IgD-negative memory B cell (primary cell): ENCODE measurements at regions not wholly inside any gene's neighbourhood (a gene's known extent, or its start where the extent isn't known, plus 50 kb on each side); places are given as distances from the start of the nearest gene placed in this dataset.
A peak's percentile ranks its signal among the peaks of the same experiment; 100 is the strongest.
"Not testable (repeated sequence)": the region's sequence is repeated elsewhere in the genome, so short reads cannot be mapped to it uniquely, and the experiment has no call there.

Experiments used
- H3K27ac Mint-ChIP-seq, 3 donors: one replicate each; pipeline ENCODE4 v1.8.0; 2020 to 2022; ENCODE audit warnings: mild to moderate bottlenecking in 3 of 3, mixed read lengths in 3 of 3, moderate library complexity in 1 of 3
- H3K27me3 Mint-ChIP-seq: one replicate; pipeline ENCODE4 v1.8.0; 2021; ENCODE audit warnings: mixed read lengths
- H3K36me3 Mint-ChIP-seq: one replicate; pipeline ENCODE4 v1.8.0; 2020; ENCODE audit warnings: mild to moderate bottlenecking, mixed read lengths
- H3K4me1 Mint-ChIP-seq, 3 donors: one replicate each; pipeline ENCODE4 v1.8.0; 2020 to 2022; ENCODE audit warnings: mixed read lengths in 3 of 3, mild to moderate bottlenecking in 1 of 3
- H3K4me3 Mint-ChIP-seq, 4 donors: one replicate each; pipeline ENCODE4 v1.8.0; 2020 to 2022; ENCODE audit warnings: mild to moderate bottlenecking in 4 of 4, mixed read lengths in 4 of 4, moderate library complexity in 3 of 4
- H3K9me3 Mint-ChIP-seq, 3 donors: one replicate each; pipeline ENCODE4 v1.8.0; 2020 to 2021; ENCODE audit warnings: mixed read lengths in 3 of 3, mild to moderate bottlenecking in 1 of 3

- Mint-ChIP-seq H3K4me1 (no peaks in the 10 kb centered on the region), H3K36me3 (peaks cover 24% of the 10 kb centered on the region), H3K27ac (no peak overlapping the region), H3K9me3 (no peaks in the 10 kb centered on the region), H3K27me3 (no peaks in the 10 kb centered on the region), H3K4me3 (no peak overlapping the region)
Observed at GRCh38 chr21:28877318-28877884, 115.3 kb downstream of the LTN1 start.

GRCh38 chr21:28875078-28875477, 117.6 kb downstream of the LTN1 start:
- Mint-ChIP-seq H3K27me3 (no peaks in the 10 kb centered on the region), H3K4me1 (no peaks in the 10 kb centered on the region), H3K27ac (no peak overlapping the region), H3K4me3 (no peak overlapping the region), H3K9me3 (no peaks in the 10 kb centered on the region), H3K36me3 (peaks cover 22% of the 10 kb centered on the region)

- peaks cover 25% of the 10 kb centered on the region for H3K36me3 Mint-ChIP-seq
- no peaks in the 10 kb centered on the region for H3K9me3 Mint-ChIP-seq
- H3K4me3 Mint-ChIP-seq = no peak overlapping the region
- no peaks in the 10 kb centered on the region for H3K4me1 Mint-ChIP-seq
- H3K27ac Mint-ChIP-seq = no peak overlapping the region
- no peaks in the 10 kb centered on the region for H3K27me3 Mint-ChIP-seq
Observed at GRCh38 chr21:28872218-28872617, 120.5 kb downstream of the LTN1 start.

- H3K9me3 Mint-ChIP-seq = no peaks in the 10 kb centered on the region
- no peak overlapping the region for H3K27ac Mint-ChIP-seq
- no peaks in the 10 kb centered on the region for H3K27me3 Mint-ChIP-seq
- no peaks in the 10 kb centered on the region for H3K4me1 Mint-ChIP-seq
- no peak overlapping the region for H3K4me3 Mint-ChIP-seq
- H3K36me3 Mint-ChIP-seq = peaks cover 25% of the 10 kb centered on the region
Observed at GRCh38 chr21:28871388-28872010, 121.2 kb downstream of the LTN1 start.

- Mint-ChIP-seq H3K36me3 (peaks cover 24% of the 10 kb centered on the region), H3K27ac (no peak overlapping the region), H3K9me3 (no peaks in the 10 kb centered on the region), H3K27me3 (no peaks in the 10 kb centered on the region), H3K4me1 (no peaks in the 10 kb centered on the region), H3K4me3 (no peak overlapping the region)
Observed at GRCh38 chr21:28867401-28867800, 125.3 kb downstream of the LTN1 start.

GRCh38 chr21:28865488-28866186, 127.0 kb downstream of the LTN1 start:
- Mint-ChIP-seq H3K4me3 (no peak overlapping the region), H3K9me3 (peaks cover 0 to 3% (median 0%) of the 10 kb centered on the region in 3 donors), H3K36me3 (peaks cover 25% of the 10 kb centered on the region), H3K27ac (peak overlapping the region in 1 of 3 donors; percentile 47), H3K4me1 (no peaks in the 10 kb centered on the region), H3K27me3 (no peaks in the 10 kb centered on the region)

- peaks cover 0 to 3% (median 0%) of the 10 kb centered on the region in 3 donors for H3K4me1 Mint-ChIP-seq
- no peak overlapping the region for H3K4me3 Mint-ChIP-seq
- H3K27me3 Mint-ChIP-seq = no peaks in the 10 kb centered on the region
- H3K9me3 Mint-ChIP-seq = peaks cover 1 to 4% (median 3%) of the 10 kb centered on the region in 3 donors
- no peak overlapping the region for H3K27ac Mint-ChIP-seq
- peaks cover 14% of the 10 kb centered on the region for H3K36me3 Mint-ChIP-seq
Observed at GRCh38 chr21:28858424-28858823, 134.3 kb downstream of the LTN1 start.

- Mint-ChIP-seq H3K9me3 (peaks cover 1 to 4% (median 3%) of the 10 kb centered on the region in 3 donors), H3K27me3 (no peaks in the 10 kb centered on the region), H3K36me3 (peaks cover 11% of the 10 kb centered on the region), H3K4me1 (peaks cover 0 to 4% (median 3%) of the 10 kb centered on the region in 3 donors), H3K27ac (no peak overlapping the region), H3K4me3 (no peak overlapping the region)
Observed at GRCh38 chr21:28857752-28858151, 134.9 kb downstream of the LTN1 start.

GRCh38 chr21:28856588-28857250, 136.0 kb downstream of the LTN1 start:
- peaks cover 0 to 4% (median 1%) of the 10 kb centered on the region in 3 donors for H3K9me3 Mint-ChIP-seq
- no peak overlapping the region for H3K4me3 Mint-ChIP-seq

GRCh38 chr21:28852706-28853105, 140.0 kb downstream of the LTN1 start:
- Mint-ChIP-seq H3K36me3 (peaks cover 15% of the 10 kb centered on the region), H3K4me1 (peaks cover 0 to 4% (median 1%) of the 10 kb centered on the region in 3 donors), H3K27ac (no peak overlapping the region), H3K9me3 (peaks cover 0 to 4% (median 1%) of the 10 kb centered on the region in 3 donors), H3K4me3 (no peak overlapping the region), H3K27me3 (no peaks in the 10 kb centered on the region)

More at GRCh38 chr21:28856588-28857250, 136.0 kb downstream of the LTN1 start:
- peaks cover 15% of the 10 kb centered on the region for H3K36me3 Mint-ChIP-seq
- H3K4me1 Mint-ChIP-seq = peaks cover 0 to 4% (median 3%) of the 10 kb centered on the region in 3 donors
- no peak overlapping the region for H3K27ac Mint-ChIP-seq
- no peaks in the 10 kb centered on the region for H3K27me3 Mint-ChIP-seq

GRCh38 chr21:28851645-28852044, 141.0 kb downstream of the LTN1 start:
- no peak overlapping the region for H3K27ac Mint-ChIP-seq
- H3K36me3 Mint-ChIP-seq = peaks cover 15% of the 10 kb centered on the region
- no peaks in the 10 kb centered on the region for H3K27me3 Mint-ChIP-seq
- H3K9me3 Mint-ChIP-seq = peaks cover 0 to 4% (median 1%) of the 10 kb centered on the region in 3 donors
- peaks cover 0 to 4% (median 1%) of the 10 kb centered on the region in 3 donors for H3K4me1 Mint-ChIP-seq
- no peak overlapping the region for H3K4me3 Mint-ChIP-seq

GRCh38 chr21:28839237-28839636, 153.4 kb downstream of the LTN1 start:
- not testable (repeated sequence) for H3K4me1 Mint-ChIP-seq, H3K27ac Mint-ChIP-seq

GRCh38 chr21:28837426-28837825, 155.3 kb downstream of the LTN1 start:
- peaks cover 2 to 10% (median 3%) of the 10 kb centered on the region in 3 donors for H3K4me1 Mint-ChIP-seq
- H3K36me3 Mint-ChIP-seq, H3K27me3 Mint-ChIP-seq, H3K9me3 Mint-ChIP-seq, H3K4me3 Mint-ChIP-seq, H3K27ac Mint-ChIP-seq: not testable (repeated sequence)

More at GRCh38 chr21:28839237-28839636, 153.4 kb downstream of the LTN1 start:
- not testable (repeated sequence) for H3K27me3 Mint-ChIP-seq, H3K9me3 Mint-ChIP-seq, H3K36me3 Mint-ChIP-seq, H3K4me3 Mint-ChIP-seq

- not testable (repeated sequence) for H3K9me3 Mint-ChIP-seq, H3K27me3 Mint-ChIP-seq, H3K36me3 Mint-ChIP-seq
- Mint-ChIP-seq H3K27ac (peak overlapping the region in 1 of 3 donors; percentile 28), H3K4me1 (peaks cover 4 to 14% (median 7%) of the 10 kb centered on the region in 3 donors), H3K4me3 (peak overlapping the region in 1 of 4 donors; percentile 19)
Observed at GRCh38 chr21:28836588-28836987, 156.1 kb downstream of the LTN1 start.
